HFFc6 (cell line): ENCODE measurements at regions not wholly inside any gene's neighbourhood (a gene's known extent, or its start where the extent isn't known, plus 50 kb on each side); places are given as distances from the start of the nearest gene placed in this dataset.

Experiments
- DNase-seq: peaks from one replicate; pipeline ENCODE4 v3.0.0-alpha.2; 2018
- H3K27ac Mint-ChIP-seq: 2 replicates; pipeline ENCODE4 v1.8.0; 2020; ENCODE audit warnings: mild to moderate bottlenecking, mixed read lengths
- H3K27me3 Mint-ChIP-seq: 2 replicates; pipeline ENCODE4 v1.8.0; 2021; ENCODE audit warnings: mild to moderate bottlenecking, moderate library complexity, mixed read lengths; ENCODE audit not compliant: insufficient read depth
- H3K36me3 Mint-ChIP-seq: 2 replicates; pipeline ENCODE4 v1.8.0; 2021; ENCODE audit warnings: low read depth, mixed read lengths
- H3K4me1 Mint-ChIP-seq: 2 replicates; pipeline ENCODE4 v1.8.0; 2020; ENCODE audit warnings: low read depth, mixed read lengths
- H3K4me3 Mint-ChIP-seq: 2 replicates; pipeline ENCODE4 v1.8.0; 2020; ENCODE audit warnings: mild to moderate bottlenecking, moderate library complexity, mixed read lengths
- H3K9me3 Mint-ChIP-seq: 2 replicates; pipeline ENCODE4 v1.8.0; 2020; ENCODE audit warnings: mild to moderate bottlenecking, mixed read lengths
- TF ChIP-seq, protein P1 (sequence below): fragments of 200-600 bp; sonication (generic); IDR thresholded peaks from 2 replicates; pipeline ENCODE4 v1.5.0; 2021; ENCODE audit warnings: antibody characterized with exemption, mild to moderate bottlenecking

DNA sequence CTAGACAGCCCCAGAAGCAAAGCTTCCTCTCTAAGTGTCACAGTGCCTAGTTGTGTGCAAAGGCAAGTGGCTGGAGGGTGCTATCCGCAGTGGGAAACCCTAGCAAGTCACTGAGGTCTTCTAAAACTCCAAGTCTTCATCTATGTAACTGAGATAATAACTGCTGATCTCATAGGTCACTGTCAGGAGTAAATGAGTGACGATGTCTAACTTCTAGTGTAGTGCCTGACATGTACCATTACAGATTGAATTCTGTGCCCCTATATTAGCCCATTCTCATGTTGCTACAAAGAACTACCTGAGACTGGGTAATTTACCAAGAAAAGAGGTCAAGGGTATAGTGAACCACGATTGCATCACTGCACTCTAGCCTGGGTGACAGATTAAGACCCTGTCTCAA, 253.5 kb upstream of the JARID2 start:
- no peak overlapping the region for H3K27ac Mint-ChIP-seq
- H3K4me1 Mint-ChIP-seq: no peaks in the 10 kb centered on the region
- TF ChIP-seq, protein P1, sequence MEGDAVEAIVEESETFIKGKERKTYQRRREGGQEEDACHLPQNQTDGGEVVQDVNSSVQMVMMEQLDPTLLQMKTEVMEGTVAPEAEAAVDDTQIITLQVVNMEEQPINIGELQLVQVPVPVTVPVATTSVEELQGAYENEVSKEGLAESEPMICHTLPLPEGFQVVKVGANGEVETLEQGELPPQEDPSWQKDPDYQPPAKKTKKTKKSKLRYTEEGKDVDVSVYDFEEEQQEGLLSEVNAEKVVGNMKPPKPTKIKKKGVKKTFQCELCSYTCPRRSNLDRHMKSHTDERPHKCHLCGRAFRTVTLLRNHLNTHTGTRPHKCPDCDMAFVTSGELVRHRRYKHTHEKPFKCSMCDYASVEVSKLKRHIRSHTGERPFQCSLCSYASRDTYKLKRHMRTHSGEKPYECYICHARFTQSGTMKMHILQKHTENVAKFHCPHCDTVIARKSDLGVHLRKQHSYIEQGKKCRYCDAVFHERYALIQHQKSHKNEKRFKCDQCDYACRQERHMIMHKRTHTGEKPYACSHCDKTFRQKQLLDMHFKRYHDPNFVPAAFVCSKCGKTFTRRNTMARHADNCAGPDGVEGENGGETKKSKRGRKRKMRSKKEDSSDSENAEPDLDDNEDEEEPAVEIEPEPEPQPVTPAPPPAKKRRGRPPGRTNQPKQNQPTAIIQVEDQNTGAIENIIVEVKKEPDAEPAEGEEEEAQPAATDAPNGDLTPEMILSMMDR: no peak
- H3K36me3 Mint-ChIP-seq: no peaks in the 10 kb centered on the region
- H3K4me3 Mint-ChIP-seq: no peak overlapping the region
- no peak for DNase-seq
- H3K27me3 Mint-ChIP-seq: no peaks in the 10 kb centered on the region
- H3K9me3 Mint-ChIP-seq: no peaks in the 10 kb centered on the region

DNA sequence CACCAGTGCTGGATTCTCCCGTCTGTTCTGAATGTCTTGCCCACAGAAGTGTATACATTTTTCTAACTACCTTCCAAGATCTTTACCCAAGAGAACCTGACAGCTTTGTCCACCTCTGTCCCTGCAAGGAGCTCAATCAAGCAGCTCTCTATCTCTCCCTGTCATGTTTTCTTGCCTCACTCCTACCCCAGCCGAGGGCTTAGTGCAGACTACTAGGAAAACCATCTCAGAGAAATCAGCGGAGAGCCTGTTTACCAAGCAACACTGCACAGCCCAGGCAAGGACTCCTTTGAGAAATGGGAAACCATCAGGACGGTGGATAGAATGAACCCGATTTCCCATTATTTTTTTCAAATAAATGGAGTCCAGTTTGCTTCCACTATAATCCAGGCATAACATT, 250.7 kb upstream of the JARID2 start:
- DNase-seq: no peak
- Mint-ChIP-seq H3K27ac (no peak overlapping the region), H3K4me3 (no peak overlapping the region), H3K36me3 (no peaks in the 10 kb centered on the region), H3K27me3 (peaks cover 6% of the 10 kb centered on the region), H3K9me3 (no peaks in the 10 kb centered on the region), H3K4me1 (no peaks in the 10 kb centered on the region)
- TF ChIP-seq, protein P1: no peak

DNA sequence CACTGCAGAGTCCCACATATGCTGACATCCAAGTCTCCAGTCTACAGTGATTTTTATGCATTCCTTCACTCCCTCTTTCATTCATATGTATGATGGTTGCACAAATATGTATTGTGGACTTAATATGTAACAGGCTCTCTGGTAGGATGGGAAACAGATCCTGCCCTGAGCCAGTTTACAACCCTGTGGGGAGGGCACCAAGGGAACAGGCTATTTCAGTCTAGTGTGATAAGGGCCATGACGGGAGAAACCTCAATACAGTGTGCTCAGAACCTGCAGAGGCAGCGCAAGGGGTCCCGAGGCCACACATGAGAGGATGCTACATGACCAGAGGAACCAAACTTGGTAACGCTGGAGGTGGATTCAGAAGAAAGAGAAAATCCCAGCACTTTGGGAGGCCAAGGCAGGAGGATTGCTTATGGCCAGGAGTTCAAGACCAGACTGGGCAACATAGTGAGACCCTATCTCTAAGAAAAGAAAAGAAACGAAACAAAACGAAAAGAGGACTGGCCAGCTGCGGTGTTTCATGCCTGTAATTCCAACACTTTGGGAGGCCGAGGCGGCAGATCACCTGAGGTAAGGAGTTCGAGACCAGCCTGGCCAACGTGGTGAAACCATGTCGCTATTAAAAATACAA, 249.8 kb upstream of the JARID2 start:
- no peaks in the 10 kb centered on the region for H3K4me1 Mint-ChIP-seq
- H3K27ac Mint-ChIP-seq: no peak overlapping the region
- H3K27me3 Mint-ChIP-seq: peaks cover 8% of the 10 kb centered on the region
- DNase-seq: no peak
- H3K4me3 Mint-ChIP-seq: no peak overlapping the region
- no peaks in the 10 kb centered on the region for H3K36me3 Mint-ChIP-seq
- TF ChIP-seq, protein P1: no peak
- H3K9me3 Mint-ChIP-seq: no peaks in the 10 kb centered on the region

DNA sequence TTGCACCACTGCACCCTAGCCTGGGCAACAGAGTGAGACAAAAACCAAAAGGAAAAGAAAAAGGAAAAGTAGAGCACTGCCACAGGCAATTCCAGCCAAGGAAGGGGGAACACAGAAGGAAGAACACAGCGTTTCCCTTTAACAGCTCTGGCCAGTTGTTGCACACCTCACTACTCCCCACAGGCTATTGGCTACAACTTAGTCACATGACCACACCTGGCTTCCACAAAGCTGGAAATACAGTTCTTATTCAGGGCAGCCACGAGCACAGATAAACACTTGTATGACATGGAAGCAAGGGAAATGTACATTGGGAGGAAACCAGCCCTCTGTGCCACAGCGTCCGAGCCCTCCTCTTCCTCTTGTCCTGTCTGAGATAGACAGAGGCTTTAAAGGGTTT, 249.0 kb upstream of the JARID2 start:
- H3K4me3 Mint-ChIP-seq: no peak overlapping the region
- H3K36me3 Mint-ChIP-seq: no peaks in the 10 kb centered on the region
- TF ChIP-seq, protein P1: no peak
- no peak for DNase-seq
- H3K27me3 Mint-ChIP-seq: peaks cover 8% of the 10 kb centered on the region
- no peaks in the 10 kb centered on the region for H3K9me3 Mint-ChIP-seq
- no peaks in the 10 kb centered on the region for H3K4me1 Mint-ChIP-seq
- H3K27ac Mint-ChIP-seq: no peak overlapping the region

DNA sequence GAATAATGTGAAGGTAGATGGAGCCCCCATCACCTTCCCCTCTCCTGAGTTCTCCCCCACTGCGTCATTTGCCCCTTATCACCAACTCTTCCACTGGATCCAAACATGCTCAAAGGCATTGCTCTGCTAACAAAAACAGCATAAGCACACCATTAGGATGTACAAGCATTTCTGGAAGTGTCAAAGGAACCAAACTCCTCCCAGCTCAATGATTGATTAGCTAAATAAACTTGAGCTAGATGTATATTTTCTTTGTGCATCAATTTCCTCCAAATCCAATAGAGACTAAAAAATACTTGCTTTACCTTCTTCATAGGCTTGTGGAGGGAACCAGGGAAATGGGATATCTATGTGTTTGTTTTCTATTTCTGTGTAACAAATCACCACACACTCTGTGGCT, 248.4 kb upstream of the JARID2 start:
- TF ChIP-seq, protein P1: no peak
- DNase-seq: no peak
- Mint-ChIP-seq H3K4me3 (no peak overlapping the region), H3K4me1 (no peaks in the 10 kb centered on the region), H3K9me3 (no peaks in the 10 kb centered on the region), H3K27ac (no peak overlapping the region), H3K27me3 (peaks cover 8% of the 10 kb centered on the region), H3K36me3 (no peaks in the 10 kb centered on the region)

DNA sequence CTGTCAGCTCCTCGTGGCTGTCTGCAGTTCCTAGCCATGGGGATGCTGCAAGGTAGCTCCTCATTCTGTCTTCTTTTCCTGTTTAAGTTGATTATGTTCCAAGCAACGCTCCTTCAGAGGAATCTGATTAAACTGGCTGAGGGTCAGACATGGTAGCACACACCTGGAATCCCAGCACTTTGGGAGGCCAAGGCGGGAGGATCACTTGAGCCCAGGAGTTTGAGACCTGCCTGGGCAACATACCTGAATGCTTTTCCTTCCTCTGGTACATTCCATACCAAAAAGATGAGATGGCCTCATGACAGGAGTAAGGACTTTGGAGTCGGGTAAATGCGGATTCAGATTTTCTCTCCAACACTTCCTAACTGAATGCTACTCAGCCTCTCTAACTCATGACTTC, 246.8 kb upstream of the JARID2 start:
- no peaks in the 10 kb centered on the region for H3K36me3 Mint-ChIP-seq
- TF ChIP-seq, protein P1: no peak
- no peaks in the 10 kb centered on the region for H3K9me3 Mint-ChIP-seq
- H3K4me1 Mint-ChIP-seq: no peaks in the 10 kb centered on the region
- H3K27ac Mint-ChIP-seq: no peak overlapping the region
- no peak for DNase-seq
- peaks cover 8% of the 10 kb centered on the region for H3K27me3 Mint-ChIP-seq
- no peak overlapping the region for H3K4me3 Mint-ChIP-seq
